A673 (cell line): ENCODE measurements at regions not wholly inside any gene's neighbourhood (a gene's known extent, or its start where the extent isn't known, plus 50 kb on each side); places are given as distances from the start of the nearest gene placed in this dataset.

Experiments
- BruUV-seq: library from RNA; stranded (reverse); fragments of 400-500 nt; replicated peaks from 2 replicates; lab custom pipeline; 2021; lab: Mats Ljungman, UMichigan
- CTCF ChIA-PET: fragments of 300-600 bp; sonication (Branson Sonifier 250); formaldehyde crosslinking; loops from one replicate; lab custom pipeline; 2022; ENCODE audit warnings: antibody characterized with exemption; lab: Charles Lee
- POLR2A ChIA-PET: fragments of 300-600 bp; sonication (Branson Sonifier 250); formaldehyde crosslinking; loops from one replicate; lab custom pipeline; 2022; ENCODE audit warnings: antibody characterized with exemption; ENCODE audit not compliant: low non-redundant PET; lab: Charles Lee
- DNase-seq: peaks from one replicate; pipeline ENCODE4 v3.0.0-alpha.2; 2015; ENCODE audit warnings: low spot score
- H3K27ac ChIP-seq: fragments of 200-600 bp; sonication (generic); 2 replicates; pipeline ENCODE4 v1.5.1; 2016; ENCODE audit warnings: mixed run types, low read depth, mild to moderate bottlenecking, mixed read lengths, antibody characterized with exemption, low read length; ENCODE audit not compliant: poor library complexity, severe bottlenecking
- H3K27me3 ChIP-seq: fragments of 200-600 bp; sonication (generic); replicated peaks from 2 replicates; pipeline ENCODE4 v1.6.1; 2017; ENCODE audit warnings: mixed run types, low read depth, mild to moderate bottlenecking, mixed read lengths, antibody characterized with exemption, low read length; ENCODE audit not compliant: insufficient read depth, poor library complexity
- H3K36me3 ChIP-seq: fragments of 200-600 bp; sonication (generic); 2 replicates; pipeline ENCODE4 v1.6.1; 2016; ENCODE audit warnings: mixed run types, mild to moderate bottlenecking, mixed read lengths, antibody characterized with exemption, low read length; ENCODE audit not compliant: insufficient read depth, poor library complexity, severe bottlenecking
- H3K4me1 ChIP-seq: fragments of 200-600 bp; sonication (generic); 2 replicates; pipeline ENCODE4 v1.6.1; 2017; ENCODE audit warnings: mixed run types, mild to moderate bottlenecking, mixed read lengths, antibody characterized with exemption, low read length; ENCODE audit not compliant: insufficient read depth, poor library complexity, severe bottlenecking
- H3K4me3 ChIP-seq: fragments of 200-600 bp; sonication (generic); 2 replicates; pipeline ENCODE4 v1.5.1; 2016; ENCODE audit warnings: low read depth, mixed run types, mild to moderate bottlenecking, mixed read lengths, low read length; ENCODE audit not compliant: poor library complexity, severe bottlenecking
- H3K9me3 ChIP-seq: fragments of 200-600 bp; sonication (generic); 2 replicates; pipeline ENCODE4 v1.6.1; 2016; ENCODE audit warnings: mixed run types, low read depth, mild to moderate bottlenecking, mixed read lengths, antibody characterized with exemption, low read length; ENCODE audit not compliant: poor library complexity, severe bottlenecking
- CTCF ChIP-seq: fragments of 300-800, 200-600 bp; sonication (generic); conservative IDR thresholded peaks from 2 replicates; pipeline ENCODE4 v1.5.1; 2017; ENCODE audit warnings: low read depth, mild to moderate bottlenecking, antibody characterized with exemption, low read length, moderate library complexity, mixed read lengths
- EZH2 ChIP-seq: fragments of 200-600 bp; sonication (generic); IDR thresholded peaks from 2 replicates; pipeline ENCODE4 v1.6.1; 2017; ENCODE audit warnings: borderline replicate concordance, low read depth, mild to moderate bottlenecking, mixed read lengths, antibody characterized with exemption, low read length; ENCODE audit not compliant: poor library complexity, severe bottlenecking
- intact Hi-C: fragments of 100-400 bp; cut with micrococcal nuclease; formaldehyde crosslinking; loops from one replicate; pipeline ENCODE4 v1.10.0; 2022; ENCODE audit not compliant: unreplicated experiment

- no peaks in the 10 kb centered on the region for H3K4me1 ChIP-seq
- no TSS peak for BruUV-seq
- no peak overlapping the region for H3K4me3 ChIP-seq
- DNase-seq, result no peak
- intact Hi-C loops, result no loop called here
- CTCF ChIA-PET, result no interaction called here
- no peaks in the 10 kb centered on the region for H3K27me3 ChIP-seq
- no peak overlapping the region for H3K27ac ChIP-seq
- POLR2A ChIA-PET, result no interaction called here
- no peaks in the 10 kb centered on the region for H3K9me3 ChIP-seq
- TF ChIP-seq CTCF, result no peak
- H3K36me3 ChIP-seq, result no peaks in the 10 kb centered on the region
Observed at GRCh38 chr11:39165021-39165420, 2294.4 kb downstream of the LRRC4C start.

- Histone ChIP-seq H3K36me3 (no peaks in the 10 kb centered on the region), H3K4me1 (no peaks in the 10 kb centered on the region), H3K9me3 (peaks cover 4% of the 10 kb centered on the region), H3K27me3 (no peaks in the 10 kb centered on the region), H3K4me3 (no peak overlapping the region), H3K27ac (no peak overlapping the region)
- CTCF ChIA-PET, result no interaction called here
- POLR2A ChIA-PET, result no interaction called here
- no peak for TF ChIP-seq EZH2
- no peak for TF ChIP-seq CTCF
- DNase-seq, result no peak
- intact Hi-C loops, result no loop called here
- BruUV-seq, result no TSS peak
Observed at GRCh38 chr11:39149214-39149613, 2310.2 kb downstream of the LRRC4C start.

- Histone ChIP-seq H3K4me3 (no peak overlapping the region), H3K4me1 (peaks cover 9% of the 10 kb centered on the region), H3K9me3 (peaks cover 3% of the 10 kb centered on the region), H3K36me3 (no peaks in the 10 kb centered on the region), H3K27me3 (no peaks in the 10 kb centered on the region), H3K27ac (no peak overlapping the region)
- POLR2A ChIA-PET, result interaction anchor here (0.5 kb wide), 1 partner anchor 684 kb away, joined by 5 read pairs; no protein-coding TSS in a partner anchor
- CTCF ChIA-PET, result no interaction called here
- TF ChIP-seq CTCF, result no peak
- TF ChIP-seq EZH2, result no peak
- BruUV-seq, result no TSS peak
- intact Hi-C loops, result no loop called here
- DNase-seq, result no peak
Observed at GRCh38 chr11:39145346-39145745, 2314.1 kb downstream of the LRRC4C start.
